HepG2 (cell line): ENCODE measurements at regions not wholly inside any gene's neighbourhood (a gene's known extent, or its start where the extent isn't known, plus 50 kb on each side); places are given as distances from the start of the nearest gene placed in this dataset.

Experiments
- ADNP ChIP-seq: sonication (generic); formaldehyde crosslinking; IDR thresholded peaks from 2 replicates; pipeline ENCODE4 v1.4.0; 2020; ENCODE audit warnings: missing genetic modification reagents
- FOSL1 ChIP-seq: sonication (generic); formaldehyde crosslinking; IDR thresholded peaks from 2 replicates; pipeline ENCODE4 v1.9.0; 2021; ENCODE audit warnings: missing genetic modification reagents, borderline replicate concordance
- FOXA3 ChIP-seq: IDR thresholded peaks from 2 replicates; pipeline ENCODE4 v1.6.1; 2016; ENCODE audit warnings: missing genetic modification reagents, missing compliant biosample characterization
- HOXD1 ChIP-seq: sonication (generic); formaldehyde crosslinking; IDR thresholded peaks from 2 replicates; pipeline ENCODE4 v1.5.0; 2020; ENCODE audit warnings: missing genetic modification reagents
- KMT2A ChIP-seq: sonication (generic); formaldehyde crosslinking; IDR thresholded peaks from 2 replicates; pipeline ENCODE4 v1.4.0; 2020; ENCODE audit warnings: missing genetic modification reagents
- MAFK ChIP-seq, 2 experiments: IDR thresholded peaks in 1 of 2; conservative IDR thresholded peaks in 1 of 2; 2 replicates each; pipeline ENCODE4 v1.6.1; 2011; ENCODE audit warnings: improper control_type of control experiment in 2 of 2, low read length in 2 of 2
- POLR2AphosphoS5 ChIP-seq: IDR thresholded peaks from 2 replicates; pipeline ENCODE4 v1.6.1; 2012; ENCODE audit warnings: low read depth, low read length
- SOX6 ChIP-seq, 2 experiments: fragments of 450-650 bp in 1 of 2; sonication (generic) in 1 of 2; formaldehyde crosslinking in 1 of 2; IDR thresholded peaks; 2 replicates each; pipeline versions ENCODE4 v1.4.0 to v1.6.1; 2017 to 2020; ENCODE audit warnings: antibody characterized with exemption in 1 of 2, mild to moderate bottlenecking in 1 of 2, missing genetic modification reagents in 1 of 2
- UBTF ChIP-seq: sonication (generic); formaldehyde crosslinking; IDR thresholded peaks from 2 replicates; pipeline ENCODE4 v1.4.0; 2020; ENCODE audit warnings: mild to moderate bottlenecking, missing genetic modification reagents
- ZBTB40 ChIP-seq, 2 experiments: fragments of 450-650 bp in 1 of 2; sonication (generic) in 1 of 2; formaldehyde crosslinking in 1 of 2; IDR thresholded peaks; 2 replicates each; pipeline versions ENCODE4 v1.6.1 to v1.8.0; 2016 to 2022; ENCODE audit warnings: antibody characterized with exemption in 1 of 2, mild to moderate bottlenecking in 1 of 2, missing genetic modification reagents in 1 of 2
- ZGPAT ChIP-seq: IDR thresholded peaks from 2 replicates; pipeline ENCODE4 v1.6.1; 2016; ENCODE audit warnings: mild to moderate bottlenecking
- ZNF547 ChIP-seq: sonication (generic); formaldehyde crosslinking; IDR thresholded peaks from 2 replicates; pipeline ENCODE4 v1.5.1; 2020; ENCODE audit warnings: mild to moderate bottlenecking, missing genetic modification reagents
- TF ChIP-seq, protein P1 (sequence below): sonication (generic); formaldehyde crosslinking; IDR thresholded peaks from 2 replicates; pipeline ENCODE4 v1.5.1; 2020; ENCODE audit warnings: mild to moderate bottlenecking, missing genetic modification reagents, borderline replicate concordance
- TF ChIP-seq, protein P2 (sequence below): sonication (generic); formaldehyde crosslinking; IDR thresholded peaks from 2 replicates; pipeline ENCODE4 v1.5.0; 2020; ENCODE audit warnings: missing genetic modification reagents

GRCh38 chr3:72571052-72571451 lies 277.2 kb downstream of the SHQ1 start (continued):
- TF ChIP-seq UBTF (CRISPR knock-in tag) (0 out of 2 replicates have a peak, but pooled peaks have one; percentile 28), ZNF547 (no peak), FOSL1 (CRISPR knock-in tag) (no peak), KMT2A (peak; percentile 3; the same call in 1 of the 2 replicates), SOX6 (IDR thresholded peaks at IDR 0.05) (no peak), SOX6 (CRISPR knock-in tag; IDR thresholded peaks at IDR 0.05) (peak; percentile 69), FOXA3 (peak; percentile 90), HOXD1 (CRISPR knock-in tag) (0 out of 2 replicates have a peak, but pooled peaks have one; percentile 30), ADNP (no peak), ZBTB40 (IDR thresholded peaks at IDR 0.05) (no peak), ZBTB40 (CRISPR knock-in tag; IDR thresholded peaks at IDR 0.05) (peak; percentile 24; the same call in 1 of the 2 replicates), ZGPAT (CRISPR knock-in tag) (peak; percentile 47; the same call in 1 of the 2 replicates), MAFK (conservative IDR thresholded peaks at IDR 0.05 in 1 of 2, IDR thresholded peaks at IDR 0.05 in 1 of 2; ENCODE audit: low read length in 2 of 2) (no peak), POLR2AphosphoS5 (peak; percentile 49)
- TF ChIP-seq, protein P1, sequence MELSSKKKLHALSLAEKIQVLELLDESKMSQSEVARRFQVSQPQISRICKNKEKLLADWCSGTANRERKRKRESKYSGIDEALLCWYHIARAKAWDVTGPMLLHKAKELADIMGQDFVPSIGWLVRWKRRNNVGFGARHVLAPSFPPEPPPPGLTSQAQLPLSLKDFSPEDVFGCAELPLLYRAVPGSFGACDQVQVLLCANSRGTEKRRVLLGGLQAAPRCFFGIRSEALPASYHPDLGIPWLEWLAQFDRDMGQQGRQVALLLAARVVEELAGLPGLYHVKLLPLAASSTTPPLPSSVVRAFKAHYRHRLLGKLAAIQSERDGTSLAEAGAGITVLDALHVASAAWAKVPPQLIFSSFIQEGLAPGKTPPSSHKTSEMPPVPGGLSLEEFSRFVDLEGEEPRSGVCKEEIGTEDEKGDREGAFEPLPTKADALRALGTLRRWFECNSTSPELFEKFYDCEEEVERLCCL (CRISPR knock-in tag), result no peak
- TF ChIP-seq, protein P2, sequence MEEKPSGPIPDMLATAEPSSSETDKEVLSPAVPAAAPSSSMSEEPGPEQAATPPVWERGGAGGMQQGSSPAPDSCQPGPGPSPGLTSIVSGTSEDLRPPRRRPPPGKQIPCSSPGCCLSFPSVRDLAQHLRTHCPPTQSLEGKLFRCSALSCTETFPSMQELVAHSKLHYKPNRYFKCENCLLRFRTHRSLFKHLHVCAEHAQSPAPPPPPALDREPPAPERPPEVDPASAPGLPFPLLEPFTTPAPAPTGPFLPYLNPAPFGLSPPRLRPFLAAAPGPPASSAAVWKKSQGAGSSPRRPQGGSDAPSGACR (CRISPR knock-in tag), result peak; percentile 71; the same call in 1 of the 2 replicates
